Activated CD4-positive, CD25-positive, alpha-beta regulatory T cell treated with anti-CD3 and anti-CD28 coated beads, Interleukin-2, amount 50 U/mL, for 16 hours (primary cell): ENCODE measurements at regions not wholly inside any gene's neighbourhood (a gene's known extent, or its start where the extent isn't known, plus 50 kb on each side); places are given as distances from the start of the nearest gene placed in this dataset.

ENCODE experiments used
- DNase-seq: peaks from one replicate; pipeline ENCODE4 v3.0.0-alpha.2; 2020; ENCODE audit warnings: low read depth, low spot score

- DNase-seq: no peak
Measured at GRCh38 chr5:168214886-168215285, 76.6 kb upstream of the WWC1 start.

DNA sequence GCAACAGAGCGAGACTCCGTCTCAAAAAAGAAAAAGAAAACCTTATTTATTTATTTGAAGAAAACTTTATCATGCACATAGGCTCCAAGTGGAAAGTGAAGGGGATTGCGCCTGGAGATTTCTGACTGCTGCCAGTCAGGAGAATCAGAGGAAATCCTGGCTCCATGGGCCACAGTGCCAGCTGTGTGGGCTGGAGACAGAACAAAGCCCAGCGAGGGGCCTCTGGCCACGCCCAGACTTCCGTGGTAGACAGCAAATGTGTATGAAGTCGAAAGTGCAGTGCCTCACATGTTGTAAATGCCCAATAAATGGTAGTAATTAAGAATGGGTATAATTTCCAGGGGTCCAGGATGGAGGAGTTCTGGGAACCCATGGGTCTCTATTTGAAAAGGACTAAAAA, 75.8 kb upstream of the WWC1 start:
- no peak for DNase-seq

DNA sequence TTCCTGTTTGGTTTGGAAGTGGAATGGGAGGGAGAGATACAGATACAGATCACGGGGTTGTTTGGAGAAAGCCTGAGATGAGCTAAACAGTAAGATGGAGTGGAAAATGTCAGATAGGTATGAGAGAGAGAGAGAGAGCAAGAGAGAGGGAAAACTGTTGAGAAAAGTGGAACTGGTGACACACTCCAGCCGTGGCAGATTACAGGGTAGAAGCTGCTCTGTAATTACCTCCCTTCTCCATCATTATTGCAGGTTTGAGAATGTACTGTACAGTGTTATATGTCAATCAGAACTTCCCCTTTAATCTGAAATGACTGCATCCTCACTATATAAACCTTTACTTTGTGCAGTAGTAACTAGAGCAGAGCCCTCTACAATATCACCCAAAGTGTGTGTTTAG, 74.5 kb upstream of the WWC1 start:
- DNase-seq: no peak

GRCh38 chr5:168217497-168217896, 73.9 kb upstream of the WWC1 start:
- DNase-seq: no peak

GRCh38 chr5:168218746-168219145, 72.7 kb upstream of the WWC1 start:
- DNase-seq: no peak

GRCh38 chr5:168219515-168220410, 71.7 kb upstream of the WWC1 start:
- DNase-seq: no peak

GRCh38 chr5:168224085-168224484, 67.4 kb upstream of the WWC1 start:
- DNase-seq: no peak

DNA sequence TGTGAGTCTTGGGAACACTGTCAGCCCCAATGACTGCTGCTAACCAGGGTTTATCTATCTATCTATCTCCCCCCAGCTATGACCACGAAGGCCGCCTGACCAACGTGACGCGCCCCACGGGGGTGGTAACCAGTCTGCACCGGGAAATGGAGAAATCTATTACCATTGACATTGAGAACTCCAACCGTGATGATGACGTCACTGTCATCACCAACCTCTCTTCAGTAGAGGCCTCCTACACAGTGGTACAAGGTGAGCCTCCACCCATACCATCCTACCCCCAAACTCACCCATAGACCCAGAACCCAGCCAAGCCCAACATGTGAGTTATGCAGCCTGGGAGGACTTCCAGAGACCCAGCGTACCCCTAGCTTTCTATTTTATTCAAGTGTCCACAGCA, 65.4 kb upstream of the WWC1 start:
- no peak for DNase-seq

GRCh38 chr5:168227001-168227400, 64.4 kb upstream of the WWC1 start:
- DNase-seq: no peak

GRCh38 chr5:168227973-168228615, 63.4 kb upstream of the WWC1 start:
- no peak for DNase-seq

DNA sequence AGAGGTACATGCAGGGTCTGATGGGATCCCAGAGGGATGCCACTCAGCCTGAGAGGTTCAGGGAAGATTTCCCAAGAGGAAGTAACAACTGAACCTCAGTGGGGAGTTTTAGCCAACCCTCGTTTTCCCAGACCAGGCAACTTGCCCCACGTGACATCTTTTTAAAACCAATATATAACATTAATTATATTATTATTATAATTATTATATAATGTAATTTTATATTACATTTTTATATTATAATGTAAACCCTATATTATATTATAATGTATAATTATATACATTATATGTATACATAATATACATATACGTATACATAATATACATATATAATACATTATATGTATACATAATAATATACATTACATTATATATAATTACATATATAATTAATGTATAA, 62.8 kb upstream of the WWC1 start:
- no peak for DNase-seq

DNA sequence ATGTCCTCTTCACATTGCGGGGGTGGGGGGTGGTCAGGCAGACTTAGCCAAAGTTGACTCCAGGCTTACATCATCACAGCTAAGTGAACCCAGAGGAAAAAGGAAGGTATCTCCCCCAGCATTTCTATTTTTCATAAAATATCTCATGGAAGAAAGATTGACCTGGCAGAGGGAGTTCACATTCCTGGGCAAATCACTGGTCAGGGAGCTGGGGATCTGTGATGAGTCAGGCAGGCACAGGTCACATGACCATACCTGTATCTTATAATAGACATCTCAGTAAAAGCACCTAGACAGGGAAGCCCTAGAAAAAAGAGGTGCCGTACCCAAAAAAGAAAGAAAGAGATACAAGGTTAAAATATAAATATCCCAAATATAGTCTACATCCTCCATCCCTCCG, 57.3 kb upstream of the WWC1 start:
- no peak for DNase-seq

- no peak for DNase-seq
Measured at GRCh38 chr5:168238463-168238862, 53.0 kb upstream of the WWC1 start.

DNA sequence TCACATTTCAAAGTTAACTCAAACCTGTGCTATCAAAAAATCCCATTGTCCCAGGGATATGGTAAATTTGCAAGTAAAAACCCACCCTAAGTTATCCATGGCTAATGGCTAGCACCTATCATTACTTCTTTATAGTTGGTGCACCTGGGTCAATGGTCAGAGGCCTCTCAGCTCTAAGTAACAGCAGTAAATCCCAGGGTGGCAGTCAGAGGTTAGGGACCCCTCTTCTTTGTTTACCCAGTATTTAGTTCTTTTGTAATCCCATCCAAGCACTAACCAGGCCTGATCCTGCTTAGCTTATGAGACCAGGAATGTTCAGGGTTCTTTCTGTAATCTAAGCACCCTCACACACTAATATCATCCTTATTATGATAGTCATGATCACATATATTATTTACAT, 52.1 kb upstream of the WWC1 start:
- DNase-seq: no peak
